IPS DF 4.7 (cell line): ENCODE measurements at regions not wholly inside any gene's neighbourhood (a gene's known extent, or its start where the extent isn't known, plus 50 kb on each side); places are given as distances from the start of the nearest gene placed in this dataset.
"Not testable (repeated sequence)": the region's sequence is repeated elsewhere in the genome, so short reads cannot be mapped to it uniquely, and the experiment has no call there.

Source experiments
- DNase-seq: peaks from one replicate; pipeline ENCODE4 v3.0.0-alpha.2; 2013; ENCODE audit warnings: low spot score; ENCODE audit errors: extremely low read depth

DNA sequence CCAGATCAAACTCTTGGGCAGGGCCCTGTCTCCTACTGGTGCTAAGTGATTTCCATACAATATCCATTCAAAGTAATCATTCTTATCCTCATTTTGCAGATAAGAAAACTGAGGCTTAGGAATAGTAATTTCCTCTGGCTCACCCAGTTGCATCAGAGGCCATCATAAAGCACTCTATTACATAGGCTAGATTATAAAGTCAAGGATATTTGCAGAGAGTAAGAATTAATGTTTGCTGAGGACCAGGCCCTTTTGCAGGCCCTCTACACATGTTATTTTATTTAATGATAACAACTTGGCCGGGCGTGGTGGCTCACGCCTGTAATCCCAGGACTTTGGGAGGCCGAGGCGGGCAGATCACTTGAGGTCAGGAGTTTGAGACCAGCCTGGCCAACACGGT lies 316.8 kb downstream of the ZNF674 start:
- no peak for DNase-seq

DNA sequence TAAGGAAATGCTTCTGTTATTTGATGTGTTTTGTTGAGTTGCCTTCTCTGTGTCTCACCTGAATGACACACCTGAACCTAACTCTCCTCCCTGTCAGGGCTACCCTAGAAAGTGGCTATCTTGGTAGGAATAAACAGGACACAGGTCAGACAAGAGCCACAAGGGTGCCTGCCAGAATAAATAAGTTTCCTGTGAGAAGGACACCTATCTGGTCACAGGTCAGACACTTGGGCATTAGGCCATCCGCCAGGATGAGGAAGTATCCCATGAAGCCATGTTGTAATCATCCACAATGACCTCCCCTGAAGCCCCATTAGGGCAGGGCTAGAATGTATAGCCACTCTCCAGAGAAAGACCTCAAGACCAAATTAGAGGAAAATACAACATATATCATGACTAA lies 318.8 kb downstream of the ZNF674 start:
- no peak for DNase-seq

- not testable (repeated sequence) for DNase-seq
These were observed 321.7 kb downstream of the ZNF674 start for GRCh38 chrX:46223499-46223898.

GRCh38 chrX:46220822-46221221 lies 324.4 kb downstream of the ZNF674 start:
- no peak for DNase-seq

DNA sequence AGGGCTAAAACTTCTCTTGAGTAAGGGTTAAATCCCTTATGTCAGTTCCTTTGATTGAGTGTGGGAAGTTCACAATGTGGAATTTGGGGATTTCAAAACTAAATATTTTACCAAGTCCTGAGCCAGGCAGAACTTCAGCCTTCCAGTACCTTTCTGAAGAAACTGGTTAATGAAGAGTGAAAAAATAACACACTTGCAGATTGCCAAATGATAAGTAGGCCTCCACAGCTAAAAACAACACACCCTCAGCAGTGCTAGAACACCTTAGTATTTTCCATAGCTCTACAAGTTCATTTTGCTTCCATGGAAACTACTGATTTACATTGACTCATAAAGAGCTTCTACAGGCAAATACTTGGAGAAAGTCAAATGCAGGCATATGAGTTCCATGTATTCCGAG lies 326.8 kb downstream of the ZNF674 start:
- no peak for DNase-seq

- DNase-seq = no peak
These were observed 328.8 kb downstream of the ZNF674 start for GRCh38 chrX:46216406-46216805.

DNA sequence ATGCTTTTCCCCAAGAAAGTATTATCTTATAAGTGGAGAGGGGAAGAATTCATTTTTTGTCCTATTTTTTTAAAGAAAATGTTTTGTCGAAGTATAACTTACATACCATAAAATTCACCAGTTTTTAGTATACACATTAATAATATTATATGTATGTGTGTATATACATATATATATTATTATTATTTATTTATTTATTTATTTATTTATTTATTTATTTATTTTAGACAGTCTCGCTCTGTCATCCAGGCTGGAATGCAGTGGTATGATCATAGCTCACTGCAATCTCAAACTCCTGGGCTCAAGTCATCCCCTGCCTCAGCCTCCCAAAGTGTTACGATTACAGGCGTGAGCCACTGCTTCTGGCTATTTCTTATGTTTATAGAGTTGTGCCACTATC lies 334.1 kb downstream of the ZNF674 start:
- no peak for DNase-seq

DNA sequence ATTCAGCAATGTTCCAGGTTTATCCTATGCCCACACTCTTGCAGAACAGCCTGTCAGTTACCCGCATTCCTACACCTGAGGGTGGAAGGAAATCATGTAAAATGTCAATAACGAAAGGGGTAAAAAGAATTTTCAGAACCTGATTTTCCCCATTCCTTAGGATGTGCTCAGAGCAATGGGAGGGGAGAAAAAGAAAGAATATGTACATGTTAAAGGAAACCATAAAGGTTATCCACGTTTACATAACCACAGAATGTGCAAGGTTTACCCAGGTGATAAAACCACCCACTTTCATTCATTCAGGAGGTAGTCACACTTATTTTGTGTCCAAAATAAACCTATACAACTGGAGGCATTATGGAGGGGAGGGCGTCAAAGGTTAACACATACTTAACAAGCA lies 335.5 kb downstream of the ZNF674 start:
- no peak for DNase-seq

DNA sequence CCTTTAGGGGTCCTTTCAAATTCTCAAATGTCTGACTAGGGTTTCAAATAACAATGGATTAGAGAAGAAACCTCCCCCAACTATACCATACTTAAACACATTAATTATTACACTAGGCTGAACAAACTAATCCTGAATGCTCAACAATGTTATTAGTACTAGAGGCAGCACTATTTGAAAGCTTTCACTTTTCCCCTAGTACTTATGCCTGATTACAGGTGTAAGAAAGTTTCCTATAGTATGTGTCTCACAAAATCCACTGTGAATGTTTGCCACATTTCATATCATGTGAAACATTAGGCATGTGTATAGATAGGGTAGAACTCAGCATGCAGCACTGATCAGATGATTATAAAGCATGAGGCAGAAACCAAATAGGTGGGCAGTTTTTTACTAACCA lies 336.2 kb downstream of the ZNF674 start:
- DNase-seq = no peak

DNA sequence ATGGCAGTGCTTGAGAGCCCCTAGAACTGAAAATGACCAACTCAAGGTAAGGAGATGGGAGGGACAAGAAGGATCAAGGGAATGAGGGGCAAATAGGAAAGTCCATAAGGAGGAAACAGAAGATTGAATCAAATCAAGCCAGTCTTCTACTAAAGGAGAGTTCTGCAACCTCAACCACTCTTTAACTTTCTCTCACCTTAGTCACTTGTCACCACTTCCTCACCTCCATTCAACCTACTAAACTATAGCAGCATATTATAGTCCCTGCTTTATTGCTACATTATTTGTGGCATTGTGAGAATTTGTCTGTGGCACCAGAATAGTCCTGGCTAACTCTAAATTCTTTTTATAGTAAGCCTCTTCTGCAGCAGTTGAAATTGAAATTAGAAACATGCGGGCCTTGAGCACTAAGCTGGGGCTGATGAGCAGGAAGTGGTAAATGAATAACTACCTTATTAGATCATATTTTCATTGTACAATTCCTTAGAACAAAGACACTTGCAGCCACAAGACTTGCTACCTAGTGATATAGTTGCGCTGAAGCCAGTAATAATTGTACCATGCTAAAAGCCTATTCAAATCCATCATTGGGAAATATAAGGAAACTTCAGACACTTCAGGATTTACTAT lies 336.9 kb downstream of the ZNF674 start:
- DNase-seq = no peak

- no peak for DNase-seq
These were observed 340.3 kb downstream of the ZNF674 start for GRCh38 chrX:46204721-46205422.

GRCh38 chrX:46202733-46203514 lies 342.3 kb downstream of the ZNF674 start:
- no peak for DNase-seq

DNA sequence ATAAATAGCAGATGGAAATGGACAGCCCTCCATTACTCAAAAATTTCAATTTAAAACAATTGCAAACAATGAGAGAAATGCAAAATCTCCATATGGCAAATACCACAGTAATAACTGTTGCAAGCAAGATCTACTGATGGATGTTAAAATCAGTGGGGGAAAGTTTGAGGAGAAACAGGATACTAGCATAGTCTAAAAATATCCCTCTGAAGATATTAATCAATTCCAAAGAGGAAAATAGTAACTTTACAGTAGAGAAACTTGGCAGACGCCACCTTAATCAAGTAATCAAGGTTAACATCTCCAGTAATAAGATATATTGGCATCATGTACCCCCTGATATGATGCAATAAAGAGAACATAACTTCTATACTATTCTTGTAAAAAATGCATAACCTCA lies 344.8 kb downstream of the ZNF674 start:
- no peak for DNase-seq

GRCh38 chrX:46198858-46199257 lies 346.4 kb downstream of the ZNF674 start:
- no peak for DNase-seq

DNA sequence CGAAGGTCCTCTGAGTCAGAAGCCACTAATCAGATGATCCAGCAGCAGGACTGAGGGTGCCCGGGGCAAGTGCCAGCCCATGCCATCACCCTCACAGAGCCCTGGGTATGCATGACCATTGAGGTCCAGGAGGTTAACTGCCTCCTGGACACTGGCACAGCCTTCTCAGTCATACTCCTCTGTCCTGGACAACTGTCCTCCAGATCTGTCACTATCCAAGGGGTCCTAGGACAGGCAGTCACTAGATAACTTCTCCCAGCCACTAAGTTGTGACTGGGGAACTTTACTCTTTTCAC lies 358.5 kb downstream of the ZNF674 start:
- not testable (repeated sequence) for DNase-seq

- DNase-seq = no peak
These were observed 359.1 kb downstream of the ZNF674 start for GRCh38 chrX:46185923-46186810.

- no peak for DNase-seq
These were observed 360.5 kb downstream of the ZNF674 start for GRCh38 chrX:46184749-46185148.

- DNase-seq = no peak
These were observed 364.9 kb downstream of the ZNF674 start for GRCh38 chrX:46180258-46180687.

GRCh38 chrX:46179748-46180147 lies 365.5 kb downstream of the ZNF674 start:
- DNase-seq = no peak

GRCh38 chrX:46178763-46179162 lies 366.5 kb downstream of the ZNF674 start:
- no peak for DNase-seq

DNA sequence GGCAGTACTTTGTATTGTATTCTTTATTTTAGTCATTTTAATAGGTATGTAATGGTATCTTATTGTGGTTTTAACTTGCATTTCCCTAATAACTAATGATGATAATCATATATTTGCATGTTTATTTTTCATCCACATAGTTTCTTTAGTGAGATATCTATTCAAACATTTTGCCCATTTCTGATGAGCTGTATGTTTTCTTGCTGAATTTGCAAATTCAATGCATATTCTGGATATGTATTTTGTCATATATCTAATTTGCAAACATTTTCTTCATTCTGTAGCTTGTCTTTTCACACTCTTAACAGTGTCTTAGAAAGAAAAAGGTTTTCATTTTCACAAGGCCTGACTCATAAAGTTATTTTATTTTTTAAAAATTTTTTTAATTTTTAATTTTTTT lies 372.1 kb downstream of the ZNF674 start:
- DNase-seq = no peak

GRCh38 chrX:46171457-46171856 lies 373.8 kb downstream of the ZNF674 start:
- not testable (repeated sequence) for DNase-seq
